ENCODE measurements at regions not wholly inside any gene's neighbourhood (a gene's known extent, or its start where the extent isn't known, plus 50 kb on each side); places are given as distances from the start of the nearest gene placed in this dataset.

DNA sequence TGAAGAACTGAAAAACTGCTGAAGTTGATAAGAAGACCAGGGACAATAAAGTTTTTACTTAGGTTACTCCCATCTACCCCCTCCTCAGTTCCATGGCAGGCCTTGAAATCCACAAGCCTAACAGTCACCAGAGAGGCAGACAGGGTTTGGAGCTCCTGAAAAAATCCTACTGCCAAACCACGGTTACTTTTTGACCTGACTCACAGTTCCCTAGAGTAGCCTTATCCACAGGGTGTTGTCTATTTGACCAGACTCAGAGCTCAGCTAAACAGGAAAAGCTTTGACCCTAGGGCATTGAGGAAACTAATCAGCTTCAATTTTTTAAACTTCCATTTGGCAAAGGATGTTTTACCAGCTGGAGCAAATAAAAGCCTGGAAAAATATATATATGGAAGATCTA lies 257.7 kb upstream of the NT5E start:
- TF ChIP-seq NFIC (IDR thresholded peaks at IDR 0.05) (no peak), FOXM1 (IDR thresholded peaks at IDR 0.05; ENCODE audit: borderline replicate concordance, low read depth) (no peak), EGR1 (IDR thresholded peaks at IDR 0.05) (no peak), MAX (IDR thresholded peaks at IDR 0.05) (no peak), CEBPB (IDR thresholded peaks at IDR 0.05) (no peak), YY1 (IDR thresholded peaks at IDR 0.05; ENCODE audit: low read depth) (no peak), USF1 (IDR thresholded peaks at IDR 0.05) (no peak)
- TF ChIP-seq, protein P1, sequence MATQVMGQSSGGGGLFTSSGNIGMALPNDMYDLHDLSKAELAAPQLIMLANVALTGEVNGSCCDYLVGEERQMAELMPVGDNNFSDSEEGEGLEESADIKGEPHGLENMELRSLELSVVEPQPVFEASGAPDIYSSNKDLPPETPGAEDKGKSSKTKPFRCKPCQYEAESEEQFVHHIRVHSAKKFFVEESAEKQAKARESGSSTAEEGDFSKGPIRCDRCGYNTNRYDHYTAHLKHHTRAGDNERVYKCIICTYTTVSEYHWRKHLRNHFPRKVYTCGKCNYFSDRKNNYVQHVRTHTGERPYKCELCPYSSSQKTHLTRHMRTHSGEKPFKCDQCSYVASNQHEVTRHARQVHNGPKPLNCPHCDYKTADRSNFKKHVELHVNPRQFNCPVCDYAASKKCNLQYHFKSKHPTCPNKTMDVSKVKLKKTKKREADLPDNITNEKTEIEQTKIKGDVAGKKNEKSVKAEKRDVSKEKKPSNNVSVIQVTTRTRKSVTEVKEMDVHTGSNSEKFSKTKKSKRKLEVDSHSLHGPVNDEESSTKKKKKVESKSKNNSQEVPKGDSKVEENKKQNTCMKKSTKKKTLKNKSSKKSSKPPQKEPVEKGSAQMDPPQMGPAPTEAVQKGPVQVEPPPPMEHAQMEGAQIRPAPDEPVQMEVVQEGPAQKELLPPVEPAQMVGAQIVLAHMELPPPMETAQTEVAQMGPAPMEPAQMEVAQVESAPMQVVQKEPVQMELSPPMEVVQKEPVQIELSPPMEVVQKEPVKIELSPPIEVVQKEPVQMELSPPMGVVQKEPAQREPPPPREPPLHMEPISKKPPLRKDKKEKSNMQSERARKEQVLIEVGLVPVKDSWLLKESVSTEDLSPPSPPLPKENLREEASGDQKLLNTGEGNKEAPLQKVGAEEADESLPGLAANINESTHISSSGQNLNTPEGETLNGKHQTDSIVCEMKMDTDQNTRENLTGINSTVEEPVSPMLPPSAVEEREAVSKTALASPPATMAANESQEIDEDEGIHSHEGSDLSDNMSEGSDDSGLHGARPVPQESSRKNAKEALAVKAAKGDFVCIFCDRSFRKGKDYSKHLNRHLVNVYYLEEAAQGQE (IDR thresholded peaks at IDR 0.05; ENCODE audit: low read depth): no peak

DNA sequence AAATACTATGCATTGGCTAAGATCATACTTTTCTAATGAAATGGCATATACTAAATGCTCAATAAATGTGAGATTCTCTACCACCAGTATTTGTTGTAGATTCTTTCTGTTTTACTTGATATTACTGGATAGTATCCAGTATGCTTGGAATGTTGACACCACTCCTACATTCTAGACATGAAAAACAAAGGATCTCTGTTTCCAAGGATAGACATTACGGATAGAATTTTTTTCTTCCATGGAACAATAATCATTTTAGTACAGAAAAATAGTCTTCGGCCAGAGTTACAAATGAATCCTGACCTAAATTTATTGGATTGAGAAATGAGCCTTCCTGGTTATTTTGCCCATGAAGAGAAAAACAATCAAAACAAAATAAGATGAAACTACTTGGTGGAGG lies 258.2 kb upstream of the NT5E start:
- TF ChIP-seq NFIC (IDR thresholded peaks at IDR 0.05) (no peak), TEAD4 (IDR thresholded peaks at IDR 0.05) (no peak), CREB1 (IDR thresholded peaks at IDR 0.05; ENCODE audit: low read depth) (no peak), EGR1 (IDR thresholded peaks at IDR 0.05) (no peak), TAF1 (IDR thresholded peaks at IDR 0.05; ENCODE audit: low read depth) (no peak), ZBTB7A (IDR thresholded peaks at IDR 0.05; ENCODE audit: low read depth) (no peak), RAD21 (IDR thresholded peaks at IDR 0.05; ENCODE audit: low read depth) (no peak), CEBPB (IDR thresholded peaks at IDR 0.05) (no peak), TCF12 (IDR thresholded peaks at IDR 0.05; ENCODE audit: low read depth) (no peak), YY1 (IDR thresholded peaks at IDR 0.05; ENCODE audit: low read depth) (no peak), EP300 (IDR thresholded peaks at IDR 0.05; ENCODE audit: borderline replicate concordance) (no peak), USF1 (IDR thresholded peaks at IDR 0.05) (no peak), MAX (IDR thresholded peaks at IDR 0.05) (no peak), FOXM1 (IDR thresholded peaks at IDR 0.05; ENCODE audit: borderline replicate concordance, low read depth) (no peak)
- TF ChIP-seq, protein P1 (IDR thresholded peaks at IDR 0.05; ENCODE audit: low read depth): no peak

GRCh38 chr6:85186546-85187175 lies 263.2 kb upstream of the NT5E start:
- TF ChIP-seq ZBTB7A (IDR thresholded peaks at IDR 0.05; ENCODE audit: low read depth): no peak
- TF ChIP-seq EGR1 (IDR thresholded peaks at IDR 0.05): no peak
- no peak for TF ChIP-seq EP300 (IDR thresholded peaks at IDR 0.05; ENCODE audit: borderline replicate concordance)
- no peak for TF ChIP-seq USF1 (IDR thresholded peaks at IDR 0.05)
- TF ChIP-seq CREB1 (IDR thresholded peaks at IDR 0.05; ENCODE audit: low read depth): no peak
- no peak for TF ChIP-seq YY1 (IDR thresholded peaks at IDR 0.05; ENCODE audit: low read depth)
- TF ChIP-seq, protein P1 (IDR thresholded peaks at IDR 0.05; ENCODE audit: low read depth): no peak
- no peak for TF ChIP-seq FOXM1 (IDR thresholded peaks at IDR 0.05; ENCODE audit: borderline replicate concordance, low read depth)
- TF ChIP-seq CEBPB (IDR thresholded peaks at IDR 0.05): no peak
- TF ChIP-seq MAX (IDR thresholded peaks at IDR 0.05): no peak
- TF ChIP-seq TAF1 (IDR thresholded peaks at IDR 0.05; ENCODE audit: low read depth): no peak
- TF ChIP-seq TCF12 (IDR thresholded peaks at IDR 0.05; ENCODE audit: low read depth): no peak
- TF ChIP-seq RAD21 (IDR thresholded peaks at IDR 0.05; ENCODE audit: low read depth): no peak
- TF ChIP-seq NFIC (IDR thresholded peaks at IDR 0.05): no peak
- TF ChIP-seq TEAD4 (IDR thresholded peaks at IDR 0.05): no peak

GRCh38 chr6:85185977-85186376 lies 263.9 kb upstream of the NT5E start:
- TF ChIP-seq YY1 (IDR thresholded peaks at IDR 0.05; ENCODE audit: low read depth): no peak
- no peak for TF ChIP-seq CREB1 (IDR thresholded peaks at IDR 0.05; ENCODE audit: low read depth)
- TF ChIP-seq, protein P1 (IDR thresholded peaks at IDR 0.05; ENCODE audit: low read depth): no peak
- TF ChIP-seq MAX (IDR thresholded peaks at IDR 0.05): no peak
- TF ChIP-seq FOXM1 (IDR thresholded peaks at IDR 0.05; ENCODE audit: borderline replicate concordance, low read depth): no peak
- TF ChIP-seq EP300 (IDR thresholded peaks at IDR 0.05; ENCODE audit: borderline replicate concordance): no peak
- no peak for TF ChIP-seq NFIC (IDR thresholded peaks at IDR 0.05)
- TF ChIP-seq EGR1 (IDR thresholded peaks at IDR 0.05): no peak
- TF ChIP-seq ZBTB7A (IDR thresholded peaks at IDR 0.05; ENCODE audit: low read depth): no peak
- TF ChIP-seq RAD21 (IDR thresholded peaks at IDR 0.05; ENCODE audit: low read depth): no peak
- TF ChIP-seq USF1 (IDR thresholded peaks at IDR 0.05): no peak
- no peak for TF ChIP-seq CEBPB (IDR thresholded peaks at IDR 0.05)
- no peak for TF ChIP-seq TEAD4 (IDR thresholded peaks at IDR 0.05)
- no peak for TF ChIP-seq TCF12 (IDR thresholded peaks at IDR 0.05; ENCODE audit: low read depth)
- no peak for TF ChIP-seq TAF1 (IDR thresholded peaks at IDR 0.05; ENCODE audit: low read depth)

All from Ishikawa (cell line).